Esophagus squamous epithelium (tissue), 4 donors: ENCODE measurements at regions not wholly inside any gene's neighbourhood (a gene's known extent, or its start where the extent isn't known, plus 50 kb on each side); places are given as distances from the start of the nearest gene placed in this dataset.

Experiments
- POLR2A ChIP-seq, 4 donors: fragments of 450-650 bp; IDR thresholded peaks; one replicate each; pipeline ENCODE4 v1.6.1; 2017; ENCODE audit warnings: antibody characterized with exemption in 4 of 4, mild to moderate bottlenecking in 4 of 4, moderate library complexity in 3 of 4
- TF ChIP-seq, protein P1 (sequence below), 6 experiments: fragments of 450-650 bp in 4 of 6; fragments of 200-600 bp in 2 of 6; sonication (generic) in 2 of 6; IDR thresholded peaks; one replicate each; pipeline ENCODE4 v1.5.1; 2016 to 2019; ENCODE audit warnings: antibody characterized with exemption in 6 of 6, mild to moderate bottlenecking in 4 of 6, moderate library complexity in 4 of 6

- TF ChIP-seq, protein P1, sequence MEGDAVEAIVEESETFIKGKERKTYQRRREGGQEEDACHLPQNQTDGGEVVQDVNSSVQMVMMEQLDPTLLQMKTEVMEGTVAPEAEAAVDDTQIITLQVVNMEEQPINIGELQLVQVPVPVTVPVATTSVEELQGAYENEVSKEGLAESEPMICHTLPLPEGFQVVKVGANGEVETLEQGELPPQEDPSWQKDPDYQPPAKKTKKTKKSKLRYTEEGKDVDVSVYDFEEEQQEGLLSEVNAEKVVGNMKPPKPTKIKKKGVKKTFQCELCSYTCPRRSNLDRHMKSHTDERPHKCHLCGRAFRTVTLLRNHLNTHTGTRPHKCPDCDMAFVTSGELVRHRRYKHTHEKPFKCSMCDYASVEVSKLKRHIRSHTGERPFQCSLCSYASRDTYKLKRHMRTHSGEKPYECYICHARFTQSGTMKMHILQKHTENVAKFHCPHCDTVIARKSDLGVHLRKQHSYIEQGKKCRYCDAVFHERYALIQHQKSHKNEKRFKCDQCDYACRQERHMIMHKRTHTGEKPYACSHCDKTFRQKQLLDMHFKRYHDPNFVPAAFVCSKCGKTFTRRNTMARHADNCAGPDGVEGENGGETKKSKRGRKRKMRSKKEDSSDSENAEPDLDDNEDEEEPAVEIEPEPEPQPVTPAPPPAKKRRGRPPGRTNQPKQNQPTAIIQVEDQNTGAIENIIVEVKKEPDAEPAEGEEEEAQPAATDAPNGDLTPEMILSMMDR (IDR thresholded peaks at IDR 0.05): no peak
- no peak for TF ChIP-seq POLR2A (IDR thresholded peaks at IDR 0.05)
Measured at GRCh38 chr3:150084128-150084527, 113.4 kb upstream of the PFN2 start.
